Activated CD8-positive, alpha-beta T cell treated with anti-CD3 and anti-CD28 coated beads, Interleukin-2, amount 10 ng/mL, durations not matched to agents 7 days and 5 days (primary cell): ENCODE measurements at regions not wholly inside any gene's neighbourhood (a gene's known extent, or its start where the extent isn't known, plus 50 kb on each side); places are given as distances from the start of the nearest gene placed in this dataset.
"Not testable (repeated sequence)": the region's sequence is repeated elsewhere in the genome, so short reads cannot be mapped to it uniquely, and the experiment has no call there.

Source experiments
- ATAC-seq: fragments of 150-1000 bp; cut with Tn5 transposase; one replicate; pipeline ENCODE4 v1.10.0; 2021; ENCODE audit warnings: moderate library complexity
- CTCF ChIA-PET: fragments of 350-600 bp; sonication (Branson Sonifier 250); formaldehyde crosslinking; loops from one replicate; lab custom pipeline; 2021; ENCODE audit warnings: antibody characterized with exemption; lab: Charles Lee
- POLR2A ChIA-PET: fragments of 350-600 bp; sonication (Branson Sonifier 250); formaldehyde crosslinking; loops from one replicate; lab custom pipeline; 2021; ENCODE audit warnings: antibody characterized with exemption; lab: Charles Lee
- DNase-seq: peaks from one replicate; pipeline ENCODE4 v3.0.0-alpha.2; 2020
- H3K27ac Mint-ChIP-seq: one replicate; pipeline ENCODE4 v1.8.0; 2021; ENCODE audit warnings: mild to moderate bottlenecking, mixed read lengths
- H3K27me3 Mint-ChIP-seq: one replicate; pipeline ENCODE4 v1.8.0; 2021; ENCODE audit warnings: low read depth, mixed read lengths
- H3K36me3 Mint-ChIP-seq: one replicate; pipeline ENCODE4 v1.8.0; 2021; ENCODE audit warnings: low read depth, mixed read lengths
- H3K4me1 Mint-ChIP-seq: one replicate; pipeline ENCODE4 v1.8.0; 2021; ENCODE audit warnings: low read depth, mixed read lengths
- H3K4me3 Mint-ChIP-seq: one replicate; pipeline ENCODE4 v1.8.0; 2021; ENCODE audit warnings: mild to moderate bottlenecking, mixed read lengths
- H3K9me3 Mint-ChIP-seq: one replicate; pipeline ENCODE4 v1.8.0; 2022; ENCODE audit warnings: mixed read lengths; ENCODE audit not compliant: insufficient read depth

DNA sequence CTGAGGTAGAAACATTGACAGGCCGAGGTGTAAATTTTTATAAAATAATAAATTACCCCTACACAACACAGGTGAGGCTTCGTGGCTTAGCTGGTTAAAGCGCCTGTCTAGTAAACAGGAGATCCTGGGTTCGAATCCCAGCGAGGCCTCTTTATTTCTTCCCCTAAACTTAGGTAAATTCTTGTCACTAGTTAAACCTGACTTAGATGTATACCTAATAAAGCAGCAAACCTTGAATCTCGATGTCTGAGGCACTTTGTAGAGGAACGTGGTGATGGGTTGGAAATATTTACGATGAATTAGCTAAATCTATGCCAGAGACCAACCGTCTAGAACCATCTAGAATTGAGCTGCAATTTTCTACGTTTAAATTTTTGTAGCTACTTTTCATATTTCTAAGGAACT lies 185.6 kb downstream of the OR2B2 start:
- Mint-ChIP-seq H3K27ac (no peak overlapping the region), H3K36me3 (no peaks in the 10 kb centered on the region), H3K27me3 (peaks cover 32% of the 10 kb centered on the region), H3K4me3 (no peak overlapping the region), H3K9me3 (no peaks in the 10 kb centered on the region), H3K4me1 (peaks cover 2% of the 10 kb centered on the region)
- ChIA-PET POLR2A (no interaction called here), CTCF (interaction anchor here (0.9 to 1.7 kb wide), 2 partner anchors 26 to 46 kb away, joined by 3 read pairs; no protein-coding TSS in a partner anchor)
- ATAC-seq: no peak
- no peak for DNase-seq

- no peak for ATAC-seq
- Mint-ChIP-seq H3K27me3 (peaks cover 22% of the 10 kb centered on the region), H3K36me3 (no peaks in the 10 kb centered on the region), H3K27ac (no peak overlapping the region), H3K4me1 (peaks cover 21% of the 10 kb centered on the region), H3K4me3 (no peak overlapping the region), H3K9me3 (no peaks in the 10 kb centered on the region)
- ChIA-PET CTCF (no interaction called here), POLR2A (no interaction called here)
- DNase-seq: no peak
These were observed 191.3 kb downstream of the OR2B2 start for GRCh38 chr6:27720607-27721580.

GRCh38 chr6:27719039-27719438 lies 193.2 kb downstream of the OR2B2 start:
- H3K27ac Mint-ChIP-seq, ATAC-seq, DNase-seq, CTCF ChIA-PET, H3K4me3 Mint-ChIP-seq, H3K36me3 Mint-ChIP-seq, H3K9me3 Mint-ChIP-seq, POLR2A ChIA-PET: not testable (repeated sequence)
- peaks cover 20% of the 10 kb centered on the region for H3K27me3 Mint-ChIP-seq
- peaks cover 21% of the 10 kb centered on the region for H3K4me1 Mint-ChIP-seq

DNA sequence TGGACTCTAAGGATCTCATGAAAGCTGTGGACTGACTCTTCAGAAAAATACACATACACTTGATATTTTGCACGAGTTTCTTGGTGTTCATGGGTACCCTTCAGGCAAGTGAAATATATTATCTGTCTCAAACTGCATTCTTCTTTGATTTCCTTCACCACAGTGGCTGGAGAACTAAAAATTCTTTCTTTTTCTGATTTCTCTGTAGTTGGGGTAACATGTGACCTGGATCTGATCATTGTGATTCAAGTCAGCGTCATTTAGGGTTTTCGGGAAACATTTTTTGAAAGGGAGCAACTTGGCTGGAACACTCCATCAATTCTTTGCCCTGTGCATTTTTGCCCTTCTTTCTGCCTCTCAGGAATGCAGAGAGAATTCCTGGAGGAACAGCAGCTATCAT lies 205.8 kb downstream of the OR2B2 start:
- H3K36me3 Mint-ChIP-seq: peaks cover 38% of the 10 kb centered on the region
- CTCF ChIA-PET: no interaction called here
- H3K4me3 Mint-ChIP-seq: no peak overlapping the region
- ATAC-seq (no peak), DNase-seq (no peak)
- H3K27me3 Mint-ChIP-seq: no peaks in the 10 kb centered on the region
- peaks cover 4% of the 10 kb centered on the region for H3K4me1 Mint-ChIP-seq
- POLR2A ChIA-PET: no interaction called here
- no peak overlapping the region for H3K27ac Mint-ChIP-seq
- no peaks in the 10 kb centered on the region for H3K9me3 Mint-ChIP-seq

DNA sequence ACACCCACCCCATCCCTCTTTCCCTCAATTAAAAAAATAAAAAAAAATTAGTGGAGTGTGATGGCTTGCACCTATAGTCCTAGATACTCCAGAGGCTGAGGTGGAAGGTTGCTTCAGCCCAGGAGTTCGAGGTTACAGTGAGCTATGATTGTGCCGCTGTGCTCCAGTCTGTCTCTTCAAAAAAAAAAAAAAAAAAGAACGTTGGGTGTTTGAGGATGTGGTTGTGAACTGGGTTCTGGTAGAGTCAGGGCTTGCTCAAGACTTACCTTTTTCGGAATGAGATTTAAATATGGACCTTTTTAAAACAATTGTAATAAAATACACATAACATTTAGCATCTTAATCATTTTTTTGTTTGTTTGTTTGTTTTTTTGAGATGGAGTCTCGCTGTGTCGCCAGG lies 211.9 kb downstream of the OR2B2 start:
- ATAC-seq (no peak), DNase-seq (no peak)
- H3K9me3 Mint-ChIP-seq: peaks cover 5% of the 10 kb centered on the region
- peak overlapping the region; percentile 41 for H3K27ac Mint-ChIP-seq
- no peaks in the 10 kb centered on the region for H3K27me3 Mint-ChIP-seq
- H3K36me3 Mint-ChIP-seq: peaks cover 36% of the 10 kb centered on the region
- POLR2A ChIA-PET: interaction anchor here (0.6 kb wide), 2 partner anchors 193 to 222 kb away, joined by 3 read pairs; a partner anchor contains a TSS
- H3K4me1 Mint-ChIP-seq: peaks cover 34% of the 10 kb centered on the region
- CTCF ChIA-PET: interaction anchor here (1.3 kb wide), 1 partner anchor 52 kb away, joined by 6 read pairs; no protein-coding TSS in a partner anchor
- H3K4me3 Mint-ChIP-seq: no peak overlapping the region

- Mint-ChIP-seq H3K36me3 (peaks cover 8% of the 10 kb centered on the region), H3K4me1 (peaks cover 36% of the 10 kb centered on the region), H3K9me3 (peaks cover 5% of the 10 kb centered on the region), H3K27me3 (peaks cover 6% of the 10 kb centered on the region), H3K27ac (peak overlapping the region; percentile 85), H3K4me3 (peak overlapping the region; percentile 95)
- ATAC-seq (no peak), DNase-seq (no peak)
- ChIA-PET CTCF (no interaction called here), POLR2A (interaction anchor here (0.9 to 1.0 kb wide), 2 partner anchors 59 to 113 kb away, joined by 3 read pairs; a partner anchor contains a TSS)
These were observed 217.7 kb downstream of the OR2B2 start for GRCh38 chr6:27694547-27694874.

DNA sequence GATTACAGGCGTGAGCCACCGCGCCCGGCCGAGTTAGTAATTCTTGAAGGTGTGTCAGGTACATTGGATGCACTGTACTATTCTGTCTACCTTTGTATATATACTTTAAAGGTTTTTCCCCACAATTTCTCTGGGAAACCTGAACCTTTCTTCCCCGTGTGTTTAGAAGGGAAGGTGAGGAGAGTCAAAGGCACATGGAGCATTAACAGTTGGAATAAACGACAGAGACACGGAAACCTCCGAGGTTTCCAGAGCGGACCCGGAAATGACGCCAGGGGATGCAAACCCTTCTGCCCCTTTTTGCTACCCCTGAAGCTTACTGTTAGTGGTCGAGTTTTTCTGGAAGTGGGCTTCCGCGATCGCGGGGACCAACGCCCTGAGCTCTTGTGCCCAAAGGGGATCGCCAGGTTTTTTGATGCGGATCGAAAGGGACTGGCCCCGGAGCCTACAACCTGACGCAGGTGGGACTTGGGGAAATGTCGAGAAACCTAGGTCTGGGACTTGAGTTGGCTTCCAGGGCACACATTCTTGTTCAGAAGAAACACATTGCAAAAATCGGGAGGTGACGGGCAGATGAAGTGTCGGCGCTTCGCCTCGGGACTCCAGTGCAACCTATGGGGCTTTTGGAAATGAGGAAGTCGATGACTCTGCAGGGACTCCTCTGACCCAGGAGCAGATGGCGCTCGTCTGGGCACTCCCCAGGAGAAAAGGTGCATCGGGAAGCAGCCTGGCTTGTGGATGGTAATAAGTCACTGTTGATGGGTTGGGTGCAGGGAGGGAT lies 218.2 kb downstream of the OR2B2 start:
- Mint-ChIP-seq H3K9me3 (peaks cover 5% of the 10 kb centered on the region), H3K4me3 (peak overlapping the region; percentile 95), H3K36me3 (peaks cover 8% of the 10 kb centered on the region), H3K4me1 (peaks cover 36% of the 10 kb centered on the region), H3K27ac (peak overlapping the region; percentile 85), H3K27me3 (peaks cover 6% of the 10 kb centered on the region)
- POLR2A ChIA-PET: interaction anchor here (0.6 to 1.0 kb wide), 4 partner anchors 11 to 547 kb away, joined by 3 to 4 read pairs (median 3); a partner anchor contains a TSS
- DNase-seq (peak; percentile 56), ATAC-seq (peak; percentile 78)
- CTCF ChIA-PET: no interaction called here

DNA sequence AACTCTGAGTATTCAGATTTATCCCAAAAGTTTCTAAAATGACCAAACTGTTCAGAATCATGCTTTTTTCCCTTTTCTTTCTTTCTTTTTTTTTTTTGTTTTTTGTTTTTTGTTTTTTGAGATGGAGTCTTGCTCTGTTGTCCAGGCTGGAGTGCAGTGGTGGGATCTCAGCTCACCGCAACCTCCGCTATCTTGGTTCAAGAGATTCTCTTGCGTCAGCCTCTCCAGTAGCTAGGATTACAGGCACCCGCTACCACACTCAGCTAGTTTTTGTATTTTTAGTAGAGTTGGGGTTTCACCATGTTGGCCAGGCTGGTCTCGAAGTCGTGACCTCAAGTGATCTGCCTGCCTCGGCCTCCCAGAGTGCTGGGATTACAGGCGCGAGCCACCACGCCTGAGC lies 219.2 kb upstream of the ZNF184 start:
- Mint-ChIP-seq H3K36me3 (peaks cover 12% of the 10 kb centered on the region), H3K4me1 (peaks cover 50% of the 10 kb centered on the region)
- ATAC-seq, POLR2A ChIA-PET, H3K27me3 Mint-ChIP-seq, H3K4me3 Mint-ChIP-seq, DNase-seq, H3K27ac Mint-ChIP-seq, H3K9me3 Mint-ChIP-seq: not testable (repeated sequence)
- CTCF ChIA-PET: interaction anchor here (0.9 to 1.6 kb wide), 3 partner anchors 60 to 173 kb away, joined by 4 to 7 read pairs (median 4); no protein-coding TSS in a partner anchor

DNA sequence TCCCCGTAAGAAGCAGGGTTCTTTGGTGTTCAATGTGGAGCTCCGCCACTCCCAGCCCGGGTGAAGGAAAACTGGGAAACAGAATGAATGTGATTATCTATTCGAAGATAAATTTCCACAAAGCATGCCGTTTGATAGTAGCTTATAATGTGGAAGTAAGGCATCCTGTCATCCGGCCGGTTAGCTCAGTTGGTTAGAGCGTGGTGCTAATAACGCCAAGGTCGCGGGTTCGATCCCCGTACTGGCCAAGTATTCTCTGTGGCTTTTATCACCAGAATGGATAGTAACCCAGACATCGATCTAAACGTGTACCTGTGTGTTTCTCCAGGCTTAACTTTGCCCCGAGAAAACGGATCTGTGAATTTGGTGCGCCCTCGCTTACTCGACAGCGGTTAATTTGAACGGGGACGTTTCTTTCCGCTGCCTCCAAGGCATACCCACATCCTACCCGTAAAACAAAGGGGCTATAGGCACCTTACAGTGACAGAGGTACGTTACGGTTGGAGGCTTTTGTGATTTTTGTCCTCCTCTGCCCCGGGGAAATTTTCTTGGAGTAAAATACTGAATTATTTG lies 215.2 kb upstream of the ZNF184 start:
- DNase-seq (peak; percentile 88), ATAC-seq (peak; percentile 79)
- Mint-ChIP-seq H3K9me3 (no peaks in the 10 kb centered on the region), H3K4me3 (peak overlapping the region; percentile 85), H3K36me3 (peaks cover 4% of the 10 kb centered on the region), H3K27ac (peak overlapping the region; percentile 86), H3K4me1 (peaks cover 28% of the 10 kb centered on the region), H3K27me3 (peaks cover 12% of the 10 kb centered on the region)
- POLR2A ChIA-PET: interaction anchor here (0.9 to 1.9 kb wide), 2 partner anchors 10 to 205 kb away, joined by 5 to 10 read pairs; a partner anchor contains a TSS
- CTCF ChIA-PET: interaction anchor here (0.8 to 2.7 kb wide), 16 partner anchors 10 to 510 kb away, joined by 3 to 16 read pairs (median 4); no protein-coding TSS in a partner anchor

DNA sequence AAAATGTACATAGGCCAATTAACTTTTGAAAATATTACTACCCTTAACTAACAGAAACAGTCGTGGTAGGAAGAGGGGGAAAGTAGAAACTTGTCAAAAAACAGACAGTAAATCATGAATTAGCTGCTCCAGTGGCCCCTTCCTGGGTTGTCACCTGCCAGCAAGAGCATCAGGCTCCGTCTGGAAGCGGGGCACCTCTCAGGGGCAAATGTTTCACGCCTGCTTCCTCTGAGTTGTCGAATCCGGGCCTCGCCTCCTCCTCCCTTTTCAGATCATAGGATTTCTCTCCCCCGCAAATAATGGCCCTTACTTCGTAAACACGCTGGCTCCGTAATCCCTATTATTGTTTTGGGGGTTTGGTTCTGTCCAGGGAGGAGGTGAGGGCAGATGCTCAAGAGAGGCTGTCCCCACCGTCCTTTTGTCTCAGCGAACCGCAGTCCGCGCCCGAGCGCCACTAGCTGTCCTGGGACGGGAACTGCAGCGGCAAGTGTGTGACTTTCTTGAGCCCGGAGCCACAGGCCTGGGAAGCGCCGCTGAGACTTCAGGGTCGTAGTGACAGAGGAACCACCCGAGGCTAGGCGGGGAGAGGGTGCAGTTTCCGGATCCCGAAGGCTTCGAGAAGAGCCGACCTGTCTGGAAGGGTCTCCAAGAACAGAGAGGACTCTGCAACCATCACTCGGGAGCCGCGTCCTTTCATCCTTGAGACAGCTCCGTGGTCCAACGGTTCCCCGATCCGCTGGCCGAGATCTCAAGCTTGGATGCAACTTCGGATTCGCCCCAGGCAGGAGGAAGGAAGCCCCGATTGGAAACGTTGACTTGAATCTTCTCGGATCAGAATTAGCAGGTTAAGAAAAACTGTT lies 214.5 kb upstream of the ZNF184 start:
- H3K27ac Mint-ChIP-seq: peak overlapping the region; percentile 86
- peaks cover 28% of the 10 kb centered on the region for H3K4me1 Mint-ChIP-seq
- H3K27me3 Mint-ChIP-seq: peaks cover 15% of the 10 kb centered on the region
- POLR2A ChIA-PET: interaction anchor here (0.9 to 1.9 kb wide), 2 partner anchors 9 to 206 kb away, joined by 5 to 10 read pairs; a partner anchor contains a TSS
- ATAC-seq: peak; percentile 80
- CTCF ChIA-PET: interaction anchor here (0.8 to 2.7 kb wide), 16 partner anchors 10 to 510 kb away, joined by 3 to 16 read pairs (median 4); no protein-coding TSS in a partner anchor
- H3K36me3 Mint-ChIP-seq: peaks cover 4% of the 10 kb centered on the region
- H3K4me3 Mint-ChIP-seq: peak overlapping the region; percentile 85
- DNase-seq: peak; percentile 86
- no peaks in the 10 kb centered on the region for H3K9me3 Mint-ChIP-seq
